Hepatocyte (in vitro differentiated cells): ENCODE measurements at regions not wholly inside any gene's neighbourhood (a gene's known extent, or its start where the extent isn't known, plus 50 kb on each side); places are given as distances from the start of the nearest gene placed in this dataset.

Experiments
- EZH2 ChIP-seq: fragments of 200-600 bp; sonication (generic); IDR thresholded peaks from 2 replicates; pipeline ENCODE4 v1.6.1; 2016; ENCODE audit warnings: antibody characterized with exemption, mild to moderate bottlenecking, borderline replicate concordance
- EZH2phosphoT487 ChIP-seq: fragments of 200-600 bp; sonication (generic); IDR thresholded peaks from one replicate; pipeline ENCODE4 v1.6.1; 2018; ENCODE audit warnings: antibody characterized with exemption, mild to moderate bottlenecking, low read depth, moderate library complexity; ENCODE audit not compliant: unreplicated experiment, severe bottlenecking
- TF ChIP-seq, protein P1 (sequence below): fragments of 200-600 bp; sonication (generic); IDR thresholded peaks from 2 replicates; pipeline ENCODE4 v1.5.1; 2016; ENCODE audit warnings: antibody characterized with exemption, mild to moderate bottlenecking; ENCODE audit not compliant: poor library complexity

GRCh38 chr9:96061293-96061987 is 185.9 kb downstream of the ERCC6L2 start:
- TF ChIP-seq, protein P1, sequence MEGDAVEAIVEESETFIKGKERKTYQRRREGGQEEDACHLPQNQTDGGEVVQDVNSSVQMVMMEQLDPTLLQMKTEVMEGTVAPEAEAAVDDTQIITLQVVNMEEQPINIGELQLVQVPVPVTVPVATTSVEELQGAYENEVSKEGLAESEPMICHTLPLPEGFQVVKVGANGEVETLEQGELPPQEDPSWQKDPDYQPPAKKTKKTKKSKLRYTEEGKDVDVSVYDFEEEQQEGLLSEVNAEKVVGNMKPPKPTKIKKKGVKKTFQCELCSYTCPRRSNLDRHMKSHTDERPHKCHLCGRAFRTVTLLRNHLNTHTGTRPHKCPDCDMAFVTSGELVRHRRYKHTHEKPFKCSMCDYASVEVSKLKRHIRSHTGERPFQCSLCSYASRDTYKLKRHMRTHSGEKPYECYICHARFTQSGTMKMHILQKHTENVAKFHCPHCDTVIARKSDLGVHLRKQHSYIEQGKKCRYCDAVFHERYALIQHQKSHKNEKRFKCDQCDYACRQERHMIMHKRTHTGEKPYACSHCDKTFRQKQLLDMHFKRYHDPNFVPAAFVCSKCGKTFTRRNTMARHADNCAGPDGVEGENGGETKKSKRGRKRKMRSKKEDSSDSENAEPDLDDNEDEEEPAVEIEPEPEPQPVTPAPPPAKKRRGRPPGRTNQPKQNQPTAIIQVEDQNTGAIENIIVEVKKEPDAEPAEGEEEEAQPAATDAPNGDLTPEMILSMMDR: peak; percentile 50
- no peak for TF ChIP-seq EZH2
- no peak for TF ChIP-seq EZH2phosphoT487
